HEK293 (cell line): ENCODE measurements at regions not wholly inside any gene's neighbourhood (a gene's known extent, or its start where the extent isn't known, plus 50 kb on each side); places are given as distances from the start of the nearest gene placed in this dataset.

Experiments used
- CTCF ChIA-PET: fragments of 350-600 bp; formaldehyde crosslinking; extraction: SDS; loops from one replicate; lab custom pipeline; 2021; ENCODE audit warnings: antibody characterized with exemption; lab: Yijun Ruan, JAX
- POLR2A ChIA-PET: fragments of 300-600 bp; formaldehyde crosslinking; extraction: SDS; loops from one replicate; lab custom pipeline; 2020; ENCODE audit warnings: antibody characterized with exemption, inconsistent platforms; lab: Yijun Ruan, JAX
- H3K27ac ChIP-seq: fragments of 200-500 bp; sonication (Bioruptor generic); 2 replicates; pipeline ENCODE4 v1.5.1; 2014; ENCODE audit warnings: low read depth, low read length, control low read depth, inconsistent platforms; ENCODE audit errors: extremely low read depth
- H3K36me3 ChIP-seq, 2 experiments: fragments of 200-500 bp in 1 of 2; sonication (Bioruptor generic) in 1 of 2; 1 replicate in 1 of 2; 2 replicates in 1 of 2; pipeline ENCODE4 v1.5.1; 2014 to 2017; ENCODE audit warnings: inconsistent platforms in 2 of 2, low read length in 2 of 2; ENCODE audit not compliant: control insufficient read depth in 2 of 2, insufficient read depth in 1 of 2
- H3K4me1 ChIP-seq: fragments of 200-500 bp; sonication (Bioruptor generic); 2 replicates; pipeline ENCODE4 v1.5.1; 2014; ENCODE audit warnings: mild to moderate bottlenecking, low read length, inconsistent platforms; ENCODE audit not compliant: control insufficient read depth, insufficient read depth
- H3K4me3 ChIP-seq: 2 replicates; pipeline ENCODE4 v1.5.1; 2011; ENCODE audit warnings: low read depth, mild to moderate bottlenecking, control low read depth, low read length, moderate library complexity
- H3K9me3 ChIP-seq: fragments of 200-500 bp; sonication (Bioruptor generic); 2 replicates; pipeline ENCODE4 v1.5.1; 2014; ENCODE audit warnings: low read depth, low read length, inconsistent platforms; ENCODE audit not compliant: control insufficient read depth, insufficient read depth
- AEBP2 ChIP-seq: fragments of 450-650 bp; formaldehyde crosslinking; IDR thresholded peaks from 2 replicates; pipeline ENCODE4 v1.5.1; 2016; ENCODE audit warnings: missing biosample characterization, missing genetic modification characterization, borderline replicate concordance
- CTCF ChIP-seq: fragments of 450-650 bp; formaldehyde crosslinking; IDR thresholded peaks from 2 replicates; pipeline ENCODE4 v1.5.1; 2016; ENCODE audit warnings: missing biosample characterization, missing genetic modification characterization
- HOXC10 ChIP-seq: sonication (generic); formaldehyde crosslinking; IDR thresholded peaks from 2 replicates; pipeline ENCODE4 v1.8.1; 2023; ENCODE audit warnings: mild to moderate bottlenecking, missing genetic modification reagents
- SETDB1 ChIP-seq: IDR thresholded peaks from one replicate; pipeline ENCODE4 v1.6.1; 2017; ENCODE audit warnings: mild to moderate bottlenecking, low read length, moderate library complexity, mixed read lengths; ENCODE audit not compliant: insufficient read length
- TCF7L2 ChIP-seq: IDR thresholded peaks from 2 replicates; pipeline ENCODE4 v1.6.1; 2011; ENCODE audit warnings: low read depth, mild to moderate bottlenecking, inconsistent platforms, low read length, moderate library complexity, borderline replicate concordance
- ZBTB48 ChIP-seq: fragments of 450-650 bp; formaldehyde crosslinking; IDR thresholded peaks from 2 replicates; pipeline ENCODE4 v1.5.1; 2016; ENCODE audit warnings: missing biosample characterization, missing genetic modification characterization
- ZFP69B ChIP-seq: fragments of 450-650 bp; formaldehyde crosslinking; IDR thresholded peaks from 2 replicates; pipeline ENCODE4 v1.5.1; 2016; ENCODE audit warnings: missing biosample characterization, missing genetic modification characterization
- ZNF138 ChIP-seq: fragments of 450-650 bp; formaldehyde crosslinking; IDR thresholded peaks from 2 replicates; pipeline ENCODE4 v1.5.1; 2016; ENCODE audit warnings: missing biosample characterization, missing genetic modification characterization, borderline replicate concordance
- ZNF16 ChIP-seq: fragments of 450-650 bp; formaldehyde crosslinking; IDR thresholded peaks from 2 replicates; pipeline ENCODE4 v1.5.1; 2016; ENCODE audit warnings: low read depth, missing biosample characterization, missing genetic modification characterization
- ZNF211 ChIP-seq: fragments of 450-650 bp; formaldehyde crosslinking; IDR thresholded peaks from 2 replicates; pipeline ENCODE4 v1.5.1; 2016; ENCODE audit warnings: low read depth, missing biosample characterization, missing genetic modification characterization
- ZNF223 ChIP-seq: fragments of 450-650 bp; formaldehyde crosslinking; IDR thresholded peaks from 2 replicates; pipeline ENCODE4 v1.5.1; 2016; ENCODE audit warnings: missing biosample characterization, missing genetic modification characterization
- ZNF248 ChIP-seq: fragments of 450-650 bp; formaldehyde crosslinking; IDR thresholded peaks from 2 replicates; pipeline ENCODE4 v1.5.1; 2017; ENCODE audit warnings: missing biosample characterization, missing genetic modification characterization
- ZNF266 ChIP-seq: fragments of 450-650 bp; formaldehyde crosslinking; IDR thresholded peaks from 2 replicates; pipeline ENCODE4 v1.5.1; 2016; ENCODE audit warnings: missing biosample characterization, missing genetic modification characterization, low read depth
- ZNF274 ChIP-seq, 2 experiments: fragments of 200-500 bp in 1 of 2; fragments of 450-650 bp in 1 of 2; sonication (Bioruptor generic) in 1 of 2; formaldehyde crosslinking in 1 of 2; IDR thresholded peaks; 2 replicates each; pipeline versions ENCODE4 v1.5.1 to v1.6.1; 2014 to 2016; ENCODE audit warnings: borderline replicate concordance in 1 of 2, inconsistent platforms in 1 of 2, low read length in 1 of 2, missing biosample characterization in 1 of 2, missing genetic modification characterization in 1 of 2
- ZNF324 ChIP-seq: fragments of 450-650 bp; formaldehyde crosslinking; IDR thresholded peaks from 2 replicates; pipeline ENCODE4 v1.5.1; 2016; ENCODE audit warnings: missing biosample characterization, missing genetic modification characterization
- ZNF350 ChIP-seq: fragments of 450-650 bp; formaldehyde crosslinking; IDR thresholded peaks from 2 replicates; pipeline ENCODE4 v1.5.0; 2017; ENCODE audit warnings: missing biosample characterization, mild to moderate bottlenecking, missing genetic modification characterization
- ZNF366 ChIP-seq: fragments of 450-650 bp; formaldehyde crosslinking; conservative IDR thresholded peaks from 2 replicates; pipeline ENCODE4 v1.5.1; 2016; ENCODE audit warnings: missing biosample characterization, missing genetic modification characterization
- ZNF549 ChIP-seq: fragments of 450-650 bp; IDR thresholded peaks from 2 replicates; pipeline ENCODE4 v1.5.1; 2018; ENCODE audit warnings: missing biosample characterization, missing genetic modification characterization, mild to moderate bottlenecking, inconsistent platforms, moderate library complexity
- ZNF555 ChIP-seq: fragments of 450-650 bp; formaldehyde crosslinking; conservative IDR thresholded peaks from 2 replicates; pipeline ENCODE4 v1.5.1; 2017; ENCODE audit warnings: missing biosample characterization, mild to moderate bottlenecking, missing genetic modification characterization, inconsistent platforms
- ZNF561 ChIP-seq: fragments of 450-650 bp; IDR thresholded peaks from 2 replicates; pipeline ENCODE4 v1.5.1; 2018; ENCODE audit warnings: missing biosample characterization, missing genetic modification characterization, borderline replicate concordance
- ZNF639 ChIP-seq: fragments of 450-650 bp; formaldehyde crosslinking; IDR thresholded peaks from 2 replicates; pipeline ENCODE4 v1.5.1; 2016; ENCODE audit warnings: missing biosample characterization, missing genetic modification characterization
- ZNF664 ChIP-seq: fragments of 450-650 bp; formaldehyde crosslinking; IDR thresholded peaks from 2 replicates; pipeline ENCODE4 v1.5.1; 2016; ENCODE audit warnings: missing biosample characterization, missing genetic modification characterization
- ZNF677 ChIP-seq: fragments of 450-650 bp; IDR thresholded peaks from 2 replicates; pipeline ENCODE4 v1.5.0; 2018; ENCODE audit warnings: missing biosample characterization, mild to moderate bottlenecking, missing genetic modification characterization, moderate library complexity
- ZNF747 ChIP-seq: fragments of 450-650 bp; formaldehyde crosslinking; IDR thresholded peaks from 2 replicates; pipeline ENCODE4 v1.5.1; 2016; ENCODE audit warnings: missing biosample characterization, missing genetic modification characterization
- ZNF777 ChIP-seq: fragments of 450-650 bp; formaldehyde crosslinking; IDR thresholded peaks from 2 replicates; pipeline ENCODE4 v1.5.1; 2017; ENCODE audit warnings: missing biosample characterization, missing genetic modification characterization, borderline replicate concordance
- ZNF785 ChIP-seq: fragments of 450-650 bp; formaldehyde crosslinking; IDR thresholded peaks from 2 replicates; pipeline ENCODE4 v1.5.1; 2016; ENCODE audit warnings: missing biosample characterization, missing genetic modification characterization
- ZSCAN18 ChIP-seq: fragments of 450-650 bp; formaldehyde crosslinking; IDR thresholded peaks from 2 replicates; pipeline ENCODE4 v1.5.1; 2016; ENCODE audit warnings: missing biosample characterization, missing genetic modification characterization
- TF ChIP-seq, protein P1 (sequence below): fragments of 450-650 bp; formaldehyde crosslinking; conservative IDR thresholded peaks from 2 replicates; pipeline ENCODE4 v1.5.1; 2016; ENCODE audit warnings: low read depth, missing biosample characterization, missing genetic modification characterization

GRCh38 chr13:26482451-26483197 is 74.9 kb upstream of the WASF3 start:
- Histone ChIP-seq H3K4me3 (no peak overlapping the region; the same call in 1 of the 2 replicates), H3K36me3 (no peaks in the 10 kb centered on the region), H3K9me3 (no peaks in the 10 kb centered on the region), H3K27ac (no peak overlapping the region), H3K4me1 (no peaks in the 10 kb centered on the region)
- CTCF ChIA-PET, result interaction anchor here (0.5 to 4.0 kb wide), 15 partner anchors 8 to 820 kb away, joined by 3 to 28 read pairs (median 4); no protein-coding TSS in a partner anchor
- POLR2A ChIA-PET, result interaction anchor here (0.7 kb wide), 1 partner anchor 773 kb away, joined by 3 read pairs; no protein-coding TSS in a partner anchor
- TF ChIP-seq ZNF366 (tag by site-specific recombination) (no peak), ZNF561 (tag by site-specific recombination) (no peak), ZNF274 (IDR thresholded peaks at IDR 0.05; ENCODE audit: low read length) (no peak), ZNF274 (tag by site-specific recombination; IDR thresholded peaks at IDR 0.05; ENCODE audit: borderline replicate concordance) (no peak), ZNF785 (tag by site-specific recombination) (no peak), AEBP2 (tag by site-specific recombination) (no peak), ZNF549 (tag by site-specific recombination) (no peak), ZSCAN18 (tag by site-specific recombination) (no peak), ZNF266 (tag by site-specific recombination) (no peak), ZNF16 (tag by site-specific recombination) (no peak), SETDB1 (no peak), ZNF639 (tag by site-specific recombination) (no peak), ZNF555 (tag by site-specific recombination) (no peak), CTCF (0 out of 2 replicates have a peak, but pooled peaks have one; percentile 19), ZNF211 (0 out of 2 replicates have a peak, but pooled peaks have one; percentile 12), HOXC10 (no peak), TCF7L2 (peak; percentile 68; the same call in 1 of the 2 replicates), ZNF350 (tag by site-specific recombination) (no peak), ZNF677 (tag by site-specific recombination) (no peak), ZNF223 (no peak), ZNF324 (tag by site-specific recombination) (no peak), ZNF248 (tag by site-specific recombination) (no peak), ZNF777 (tag by site-specific recombination) (no peak), ZFP69B (tag by site-specific recombination) (no peak), ZNF664 (0 out of 2 replicates have a peak, but pooled peaks have one; percentile 6), ZBTB48 (tag by site-specific recombination) (0 out of 2 replicates have a peak, but pooled peaks have one; percentile 27), ZNF138 (no peak), ZNF747 (tag by site-specific recombination) (no peak)
- TF ChIP-seq, protein P1, sequence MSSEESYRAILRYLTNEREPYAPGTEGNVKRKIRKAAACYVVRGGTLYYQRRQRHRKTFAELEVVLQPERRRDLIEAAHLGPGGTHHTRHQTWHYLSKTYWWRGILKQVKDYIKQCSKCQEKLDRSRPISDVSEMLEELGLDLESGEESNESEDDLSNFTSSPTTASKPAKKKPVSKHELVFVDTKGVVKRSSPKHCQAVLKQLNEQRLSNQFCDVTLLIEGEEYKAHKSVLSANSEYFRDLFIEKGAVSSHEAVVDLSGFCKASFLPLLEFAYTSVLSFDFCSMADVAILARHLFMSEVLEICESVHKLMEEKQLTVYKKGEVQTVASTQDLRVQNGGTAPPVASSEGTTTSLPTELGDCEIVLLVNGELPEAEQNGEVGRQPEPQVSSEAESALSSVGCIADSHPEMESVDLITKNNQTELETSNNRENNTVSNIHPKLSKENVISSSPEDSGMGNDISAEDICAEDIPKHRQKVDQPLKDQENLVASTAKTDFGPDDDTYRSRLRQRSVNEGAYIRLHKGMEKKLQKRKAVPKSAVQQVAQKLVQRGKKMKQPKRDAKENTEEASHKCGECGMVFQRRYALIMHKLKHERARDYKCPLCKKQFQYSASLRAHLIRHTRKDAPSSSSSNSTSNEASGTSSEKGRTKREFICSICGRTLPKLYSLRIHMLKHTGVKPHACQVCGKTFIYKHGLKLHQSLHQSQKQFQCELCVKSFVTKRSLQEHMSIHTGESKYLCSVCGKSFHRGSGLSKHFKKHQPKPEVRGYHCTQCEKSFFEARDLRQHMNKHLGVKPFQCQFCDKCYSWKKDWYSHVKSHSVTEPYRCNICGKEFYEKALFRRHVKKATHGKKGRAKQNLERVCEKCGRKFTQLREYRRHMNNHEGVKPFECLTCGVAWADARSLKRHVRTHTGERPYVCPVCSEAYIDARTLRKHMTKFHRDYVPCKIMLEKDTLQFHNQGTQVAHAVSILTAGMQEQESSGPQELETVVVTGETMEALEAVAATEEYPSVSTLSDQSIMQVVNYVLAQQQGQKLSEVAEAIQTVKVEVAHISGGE (tag by site-specific recombination), result no peak
